ENCODE measurements at regions not wholly inside any gene's neighbourhood (a gene's known extent, or its start where the extent isn't known, plus 50 kb on each side); places are given as distances from the start of the nearest gene placed in this dataset.

GRCh38 chr2:608711-609110, 68.5 kb downstream of the TMEM18 start:
- Histone ChIP-seq H3K4me2 (ENCODE audit: insufficient read depth, low read length, poor library complexity, severe bottlenecking) (no peak overlapping the region), H3K9ac (ENCODE audit: low read depth, low read length, poor library complexity) (no peak overlapping the region), H3K36me3 (replicated peaks in 1 of 2; ENCODE audit: control insufficient read depth in 2 of 2, insufficient read depth in 2 of 2, low read length in 2 of 2) (no peaks in the 10 kb centered on the region), H3K9me3 (replicated peaks in 1 of 2; ENCODE audit: control insufficient read depth in 2 of 2, insufficient read depth in 1 of 2, low read depth in 1 of 2, low read length in 2 of 2) (peaks cover 0 to 8% of the 10 kb centered on the region in 2 donors), H3K79me1 (ENCODE audit: low read depth, low read length) (peaks cover 2% of the 10 kb centered on the region), H3K27me3 (ENCODE audit: control insufficient read depth in 3 of 3, insufficient read depth in 3 of 3, low read depth in 1 of 3, low read length in 3 of 3) (peaks cover 0 to 13% (median 0%) of the 10 kb centered on the region in 3 experiments), H3K18ac (ENCODE audit: low read length) (no peak overlapping the region), H2AFZ (ENCODE audit: low read length) (no peak overlapping the region), H2BK120ac (ENCODE audit: low read depth, low read length) (no peak overlapping the region), H4K91ac (ENCODE audit: low read depth, low read length, poor library complexity) (no peak overlapping the region), H3K4me3 (ENCODE audit: low read length in 2 of 2) (no peak overlapping the region), H3K23ac (ENCODE audit: low read depth, low read length, poor library complexity) (no peak overlapping the region), H4K8ac (ENCODE audit: low read depth, low read length) (no peak overlapping the region), H3K27ac (replicated peaks; ENCODE audit: low read length) (no peak overlapping the region), H3K4ac (ENCODE audit: low read length) (no peak overlapping the region), H2AK5ac (ENCODE audit: low read depth, low read length) (no peak overlapping the region), H3K4me1 (ENCODE audit: control insufficient read depth in 2 of 2, insufficient read depth in 1 of 2, low read depth in 1 of 2, low read length in 2 of 2) (peaks cover 0 to 4% of the 10 kb centered on the region in 2 donors), H2BK5ac (ENCODE audit: low read length) (no peak overlapping the region), H2BK12ac (ENCODE audit: low read length) (no peak overlapping the region), H3K14ac (ENCODE audit: low read length) (no peak overlapping the region), H2BK15ac (ENCODE audit: low read length) (no peak overlapping the region)
- DNase-seq (ENCODE audit: low spot score), result no peak
- no CpG with 5 or more reads among the region's 7 CpGs for WGBS, 2 donors (ENCODE audit: extremely low coverage in 2 of 2, insufficient read length in 2 of 2, insufficient replicate concordance in 1 of 2)

- H2BK5ac ChIP-seq (ENCODE audit: low read length), result no peak overlapping the region
- H3K14ac ChIP-seq (ENCODE audit: low read length), result no peak overlapping the region
- no peak overlapping the region for H2BK15ac ChIP-seq (ENCODE audit: low read length)
- peaks cover 2% of the 10 kb centered on the region for H3K79me1 ChIP-seq (ENCODE audit: low read depth, low read length)
- H2BK12ac ChIP-seq (ENCODE audit: low read length), result no peak overlapping the region
- H3K4me1 ChIP-seq (ENCODE audit: control insufficient read depth in 2 of 2, insufficient read depth in 1 of 2, low read depth in 1 of 2, low read length in 2 of 2), result peaks cover 0 to 4% of the 10 kb centered on the region in 2 donors
- DNase-seq (ENCODE audit: low spot score), result no peak
- H3K4me2 ChIP-seq (ENCODE audit: insufficient read depth, low read length, poor library complexity, severe bottlenecking), result no peak overlapping the region
- H3K36me3 ChIP-seq (replicated peaks in 1 of 2; ENCODE audit: control insufficient read depth in 2 of 2, insufficient read depth in 2 of 2, low read length in 2 of 2), result no peaks in the 10 kb centered on the region
- WGBS, 2 donors (ENCODE audit: extremely low coverage in 2 of 2, insufficient read length in 2 of 2, insufficient replicate concordance in 1 of 2), result no CpG with 5 or more reads among the region's 6 CpGs
- no peak overlapping the region for H3K4me3 ChIP-seq (ENCODE audit: low read length in 2 of 2)
- no peak overlapping the region for H3K18ac ChIP-seq (ENCODE audit: low read length)
- H3K9me3 ChIP-seq (replicated peaks in 1 of 2; ENCODE audit: control insufficient read depth in 2 of 2, insufficient read depth in 1 of 2, low read depth in 1 of 2, low read length in 2 of 2), result peaks cover 0 to 8% of the 10 kb centered on the region in 2 donors
- H3K27me3 ChIP-seq (ENCODE audit: control insufficient read depth in 3 of 3, insufficient read depth in 3 of 3, low read depth in 1 of 3, low read length in 3 of 3), result peaks cover 0 to 10% (median 0%) of the 10 kb centered on the region in 3 experiments
- no peak overlapping the region for H2AK5ac ChIP-seq (ENCODE audit: low read depth, low read length)
- H3K27ac ChIP-seq (replicated peaks; ENCODE audit: low read length), result no peak overlapping the region
- no peak overlapping the region for H4K91ac ChIP-seq (ENCODE audit: low read depth, low read length, poor library complexity)
- no peak overlapping the region for H2BK120ac ChIP-seq (ENCODE audit: low read depth, low read length)
- no peak overlapping the region for H3K4ac ChIP-seq (ENCODE audit: low read length)
- H2AFZ ChIP-seq (ENCODE audit: low read length), result no peak overlapping the region
- no peak overlapping the region for H4K8ac ChIP-seq (ENCODE audit: low read depth, low read length)
- H3K9ac ChIP-seq (ENCODE audit: low read depth, low read length, poor library complexity), result no peak overlapping the region
- no peak overlapping the region for H3K23ac ChIP-seq (ENCODE audit: low read depth, low read length, poor library complexity)
Observed at GRCh38 chr2:608297-608696, 68.9 kb downstream of the TMEM18 start.

- Histone ChIP-seq H2BK120ac (ENCODE audit: low read depth, low read length) (no peak overlapping the region), H3K4me2 (ENCODE audit: insufficient read depth, low read length, poor library complexity, severe bottlenecking) (no peak overlapping the region), H3K4me3 (ENCODE audit: low read length in 2 of 2) (no peak overlapping the region), H3K79me1 (ENCODE audit: low read depth, low read length) (peaks cover 2% of the 10 kb centered on the region), H2BK5ac (ENCODE audit: low read length) (no peak overlapping the region), H3K27ac (replicated peaks; ENCODE audit: low read length) (no peak overlapping the region), H2AK5ac (ENCODE audit: low read depth, low read length) (no peak overlapping the region), H3K4ac (ENCODE audit: low read length) (no peak overlapping the region), H3K4me1 (ENCODE audit: control insufficient read depth in 2 of 2, insufficient read depth in 1 of 2, low read depth in 1 of 2, low read length in 2 of 2) (peaks cover 0 to 4% of the 10 kb centered on the region in 2 donors), H4K8ac (ENCODE audit: low read depth, low read length) (no peak overlapping the region), H2BK15ac (ENCODE audit: low read length) (no peak overlapping the region), H3K18ac (ENCODE audit: low read length) (no peak overlapping the region), H3K36me3 (replicated peaks in 1 of 2; ENCODE audit: control insufficient read depth in 2 of 2, insufficient read depth in 2 of 2, low read length in 2 of 2) (no peaks in the 10 kb centered on the region), H3K27me3 (ENCODE audit: control insufficient read depth in 3 of 3, insufficient read depth in 3 of 3, low read depth in 1 of 3, low read length in 3 of 3) (peaks cover 0 to 10% (median 0%) of the 10 kb centered on the region in 3 experiments), H3K9me3 (replicated peaks in 1 of 2; ENCODE audit: control insufficient read depth in 2 of 2, insufficient read depth in 1 of 2, low read depth in 1 of 2, low read length in 2 of 2) (peaks cover 0 to 8% of the 10 kb centered on the region in 2 donors), H2BK12ac (ENCODE audit: low read length) (no peak overlapping the region), H3K23ac (ENCODE audit: low read depth, low read length, poor library complexity) (no peak overlapping the region), H4K91ac (ENCODE audit: low read depth, low read length, poor library complexity) (no peak overlapping the region), H3K14ac (ENCODE audit: low read length) (no peak overlapping the region), H2AFZ (ENCODE audit: low read length) (no peak overlapping the region), H3K9ac (ENCODE audit: low read depth, low read length, poor library complexity) (no peak overlapping the region)
- no CpG with 5 or more reads among the region's 4 CpGs for WGBS, 2 donors (ENCODE audit: extremely low coverage in 2 of 2, insufficient read length in 2 of 2, insufficient replicate concordance in 1 of 2)
- DNase-seq (ENCODE audit: low spot score), result no peak
Observed at GRCh38 chr2:607709-608108, 69.5 kb downstream of the TMEM18 start.

- Histone ChIP-seq H3K79me1 (ENCODE audit: low read depth, low read length) (peaks cover 2% of the 10 kb centered on the region), H3K27ac (replicated peaks; ENCODE audit: low read length) (no peak overlapping the region)
Observed at GRCh38 chr2:607172-607571, 70.0 kb downstream of the TMEM18 start.

More at GRCh38 chr2:607172-607571, 70.0 kb downstream of the TMEM18 start:
- peaks cover 0 to 8% of the 10 kb centered on the region in 2 donors for H3K9me3 ChIP-seq (replicated peaks in 1 of 2; ENCODE audit: control insufficient read depth in 2 of 2, insufficient read depth in 1 of 2, low read depth in 1 of 2, low read length in 2 of 2)
- H3K4me3 ChIP-seq (ENCODE audit: low read length in 2 of 2), result no peak overlapping the region
- DNase-seq (ENCODE audit: low spot score), result no peak
- H4K91ac ChIP-seq (ENCODE audit: low read depth, low read length, poor library complexity), result no peak overlapping the region
- H3K4ac ChIP-seq (ENCODE audit: low read length), result no peak overlapping the region
- WGBS, 2 donors (ENCODE audit: extremely low coverage in 2 of 2, insufficient read length in 2 of 2, insufficient replicate concordance in 1 of 2), result no CpG with 5 or more reads among the region's 9 CpGs
- H3K4me2 ChIP-seq (ENCODE audit: insufficient read depth, low read length, poor library complexity, severe bottlenecking), result no peak overlapping the region
- H2BK12ac ChIP-seq (ENCODE audit: low read length), result no peak overlapping the region
- H2AK5ac ChIP-seq (ENCODE audit: low read depth, low read length), result no peak overlapping the region
- H3K4me1 ChIP-seq (ENCODE audit: control insufficient read depth in 2 of 2, insufficient read depth in 1 of 2, low read depth in 1 of 2, low read length in 2 of 2), result peaks cover 0 to 4% of the 10 kb centered on the region in 2 donors
- H3K18ac ChIP-seq (ENCODE audit: low read length), result peak overlapping the region; percentile 39
- H3K14ac ChIP-seq (ENCODE audit: low read length), result no peak overlapping the region
- H3K9ac ChIP-seq (ENCODE audit: low read depth, low read length, poor library complexity), result no peak overlapping the region
- H3K27me3 ChIP-seq (ENCODE audit: control insufficient read depth in 3 of 3, insufficient read depth in 3 of 3, low read depth in 1 of 3, low read length in 3 of 3), result peaks cover 0 to 10% (median 0%) of the 10 kb centered on the region in 3 experiments
- no peak overlapping the region for H2BK5ac ChIP-seq (ENCODE audit: low read length)
- H4K8ac ChIP-seq (ENCODE audit: low read depth, low read length), result no peak overlapping the region
- no peak overlapping the region for H2BK120ac ChIP-seq (ENCODE audit: low read depth, low read length)
- H3K36me3 ChIP-seq (replicated peaks in 1 of 2; ENCODE audit: control insufficient read depth in 2 of 2, insufficient read depth in 2 of 2, low read length in 2 of 2), result no peaks in the 10 kb centered on the region
- no peak overlapping the region for H2BK15ac ChIP-seq (ENCODE audit: low read length)
- H2AFZ ChIP-seq (ENCODE audit: low read length), result no peak overlapping the region
- no peak overlapping the region for H3K23ac ChIP-seq (ENCODE audit: low read depth, low read length, poor library complexity)

All from neuronal stem cell (in vitro differentiated cells).